ENCODE measurements at regions not wholly inside any gene's neighbourhood (a gene's known extent, or its start where the extent isn't known, plus 50 kb on each side); places are given as distances from the start of the nearest gene placed in this dataset.

GRCh38 chr9:82201196-82201595 lies 212.6 kb downstream of the SPATA31D1 start:
- Histone ChIP-seq H3K9ac (ENCODE audit: insufficient read depth in 1 of 2, low read length in 2 of 2) (no peak overlapping the region), H3K4me1 (ENCODE audit: control insufficient read depth in 5 of 5, insufficient read depth in 5 of 5, low read length in 5 of 5) (no peaks in the 10 kb centered on the region), H3K27me3 (ENCODE audit: control insufficient read depth in 3 of 3, insufficient read depth in 3 of 3, low read length in 2 of 3) (no peaks in the 10 kb centered on the region), H3K36me3 (ENCODE audit: control insufficient read depth in 4 of 4, insufficient read depth in 4 of 4, low read length in 4 of 4) (no peaks in the 10 kb centered on the region), H3K9me3 (ENCODE audit: control insufficient read depth in 4 of 4, insufficient read depth in 3 of 4, low read length in 3 of 4) (no peaks in the 10 kb centered on the region), H3K27ac (ENCODE audit: low read depth in 1 of 2, low read length in 1 of 2) (no peak overlapping the region), H3K4me3 (no peak overlapping the region)
- ATAC-seq (ENCODE audit: insufficient read depth, low FRiP score): no peak
- WGBS, 2 donors: 78 to 95% methylated on average over 3 of the region's 3 CpGs
- TF ChIP-seq CTCF (IDR thresholded peaks at IDR 0.05; ENCODE audit: control extremely low read depth, extremely low read depth): no peak
- no peak for DNase-seq

- Histone ChIP-seq H3K9me3 (ENCODE audit: control insufficient read depth in 4 of 4, insufficient read depth in 3 of 4, low read length in 3 of 4) (no peaks in the 10 kb centered on the region), H3K27me3 (ENCODE audit: control insufficient read depth in 3 of 3, insufficient read depth in 3 of 3, low read length in 2 of 3) (no peaks in the 10 kb centered on the region), H3K27ac (ENCODE audit: low read depth in 1 of 2, low read length in 1 of 2) (no peak overlapping the region), H3K4me3 (no peak overlapping the region), H3K4me1 (ENCODE audit: control insufficient read depth in 5 of 5, insufficient read depth in 5 of 5, low read length in 5 of 5) (no peaks in the 10 kb centered on the region), H3K9ac (ENCODE audit: insufficient read depth in 1 of 2, low read length in 2 of 2) (no peak overlapping the region), H3K36me3 (ENCODE audit: control insufficient read depth in 4 of 4, insufficient read depth in 4 of 4, low read length in 4 of 4) (no peaks in the 10 kb centered on the region)
- ATAC-seq (ENCODE audit: insufficient read depth, low FRiP score) (no peak), DNase-seq (no peak)
- no peak for TF ChIP-seq CTCF (IDR thresholded peaks at IDR 0.05; ENCODE audit: control extremely low read depth, extremely low read depth)
- WGBS, 2 donors: 77 to 84% methylated on average over 4 of the region's 4 CpGs
Measured at GRCh38 chr9:82202808-82203207, 214.2 kb downstream of the SPATA31D1 start.

- peaks cover 0 to 5% (median 0%) of the 10 kb centered on the region in 4 donors for H3K9me3 ChIP-seq (ENCODE audit: control insufficient read depth in 4 of 4, insufficient read depth in 3 of 4, low read length in 3 of 4)
- no peaks in the 10 kb centered on the region for H3K27me3 ChIP-seq (ENCODE audit: control insufficient read depth in 3 of 3, insufficient read depth in 3 of 3, low read length in 2 of 3)
- H3K36me3 ChIP-seq (ENCODE audit: control insufficient read depth in 4 of 4, insufficient read depth in 4 of 4, low read length in 4 of 4): no peaks in the 10 kb centered on the region
- H3K27ac ChIP-seq (ENCODE audit: low read depth in 1 of 2, low read length in 1 of 2): no peak overlapping the region
- no peak overlapping the region for H3K9ac ChIP-seq (ENCODE audit: insufficient read depth in 1 of 2, low read length in 2 of 2)
- no peak for TF ChIP-seq CTCF (IDR thresholded peaks at IDR 0.05; ENCODE audit: control extremely low read depth, extremely low read depth)
- no peak for DNase-seq
- ATAC-seq (ENCODE audit: insufficient read depth, low FRiP score): no peak
- 95 to 97% methylated on average over 3 of the region's 3 CpGs for WGBS, 2 donors
- H3K4me3 ChIP-seq: no peak overlapping the region
- no peaks in the 10 kb centered on the region for H3K4me1 ChIP-seq (ENCODE audit: control insufficient read depth in 5 of 5, insufficient read depth in 5 of 5, low read length in 5 of 5)
Measured at GRCh38 chr9:82206490-82206889, 217.9 kb downstream of the SPATA31D1 start.

- no peak for ATAC-seq (ENCODE audit: insufficient read depth, low FRiP score)
- no peak for DNase-seq
- WGBS, 2 donors: 74 to 87% methylated on average over 1 of the region's 1 CpG
- H3K4me1 ChIP-seq (ENCODE audit: control insufficient read depth in 5 of 5, insufficient read depth in 5 of 5, low read length in 5 of 5): no peaks in the 10 kb centered on the region
- no peak overlapping the region for H3K9ac ChIP-seq (ENCODE audit: insufficient read depth in 1 of 2, low read length in 2 of 2)
- no peak overlapping the region for H3K4me3 ChIP-seq
- H3K27me3 ChIP-seq (ENCODE audit: control insufficient read depth in 3 of 3, insufficient read depth in 3 of 3, low read length in 2 of 3): no peaks in the 10 kb centered on the region
- no peak for TF ChIP-seq CTCF (IDR thresholded peaks at IDR 0.05; ENCODE audit: control extremely low read depth, extremely low read depth)
- H3K27ac ChIP-seq (ENCODE audit: low read depth in 1 of 2, low read length in 1 of 2): no peak overlapping the region
- no peaks in the 10 kb centered on the region for H3K36me3 ChIP-seq (ENCODE audit: control insufficient read depth in 4 of 4, insufficient read depth in 4 of 4, low read length in 4 of 4)
- H3K9me3 ChIP-seq (ENCODE audit: control insufficient read depth in 4 of 4, insufficient read depth in 3 of 4, low read length in 3 of 4): peaks cover 0 to 5% (median 0%) of the 10 kb centered on the region in 4 donors
Measured at GRCh38 chr9:82206946-82207345, 218.4 kb downstream of the SPATA31D1 start.

Measured in lung (tissue), 11 donors.